ENCODE measurements at regions not wholly inside any gene's neighbourhood (a gene's known extent, or its start where the extent isn't known, plus 50 kb on each side); places are given as distances from the start of the nearest gene placed in this dataset.

GRCh38 chr6:159510141-159510540, 182.9 kb downstream of the SOD2 start:
- no peak for TF ChIP-seq CTCF (IDR thresholded peaks at IDR 0.05)
- TF ChIP-seq POLR2A (IDR thresholded peaks at IDR 0.05) = no peak

All from transverse colon (tissue), 3 donors.